HFFc6 (cell line): ENCODE measurements at regions not wholly inside any gene's neighbourhood (a gene's known extent, or its start where the extent isn't known, plus 50 kb on each side); places are given as distances from the start of the nearest gene placed in this dataset.
A peak's percentile ranks its signal among the peaks of the same experiment; 100 is the strongest.

Experiments used
- DNase-seq: peaks from one replicate; pipeline ENCODE4 v3.0.0-alpha.2; 2018
- H3K27ac Mint-ChIP-seq: 2 replicates; pipeline ENCODE4 v1.8.0; 2020; ENCODE audit warnings: mild to moderate bottlenecking, mixed read lengths
- H3K27me3 Mint-ChIP-seq: 2 replicates; pipeline ENCODE4 v1.8.0; 2021; ENCODE audit warnings: mild to moderate bottlenecking, moderate library complexity, mixed read lengths; ENCODE audit not compliant: insufficient read depth
- H3K36me3 Mint-ChIP-seq: 2 replicates; pipeline ENCODE4 v1.8.0; 2021; ENCODE audit warnings: low read depth, mixed read lengths
- H3K4me1 Mint-ChIP-seq: 2 replicates; pipeline ENCODE4 v1.8.0; 2020; ENCODE audit warnings: low read depth, mixed read lengths
- H3K4me3 Mint-ChIP-seq: 2 replicates; pipeline ENCODE4 v1.8.0; 2020; ENCODE audit warnings: mild to moderate bottlenecking, moderate library complexity, mixed read lengths
- H3K9me3 Mint-ChIP-seq: 2 replicates; pipeline ENCODE4 v1.8.0; 2020; ENCODE audit warnings: mild to moderate bottlenecking, mixed read lengths
- CTCF ChIP-seq: fragments of 200-600 bp; sonication (generic); IDR thresholded peaks from 2 replicates; pipeline ENCODE4 v1.5.0; 2021; ENCODE audit warnings: antibody characterized with exemption, mild to moderate bottlenecking

GRCh38 chr15:95016511-95017229, 785.3 kb downstream of the MCTP2 start:
- Mint-ChIP-seq H3K4me3 (no peak overlapping the region), H3K9me3 (no peaks in the 10 kb centered on the region), H3K36me3 (no peaks in the 10 kb centered on the region), H3K27me3 (no peaks in the 10 kb centered on the region), H3K4me1 (peaks cover 61% of the 10 kb centered on the region), H3K27ac (no peak overlapping the region)
- DNase-seq, result peak; percentile 12
- no peak for TF ChIP-seq CTCF

- Mint-ChIP-seq H3K27ac (no peak overlapping the region), H3K27me3 (no peaks in the 10 kb centered on the region), H3K4me3 (no peak overlapping the region), H3K9me3 (no peaks in the 10 kb centered on the region), H3K36me3 (no peaks in the 10 kb centered on the region), H3K4me1 (peaks cover 61% of the 10 kb centered on the region)
- TF ChIP-seq CTCF, result no peak
- DNase-seq, result no peak
These were observed 786.4 kb downstream of the MCTP2 start for GRCh38 chr15:95017666-95018328.

GRCh38 chr15:95018888-95019545, 787.7 kb downstream of the MCTP2 start:
- H3K27me3 Mint-ChIP-seq, result no peaks in the 10 kb centered on the region
- H3K36me3 Mint-ChIP-seq, result no peaks in the 10 kb centered on the region
- H3K4me3 Mint-ChIP-seq, result peak overlapping the region; percentile 61
- H3K4me1 Mint-ChIP-seq, result peaks cover 50% of the 10 kb centered on the region
- H3K27ac Mint-ChIP-seq, result peak overlapping the region; percentile 86
- no peak for TF ChIP-seq CTCF
- peak; percentile 78 for DNase-seq
- H3K9me3 Mint-ChIP-seq, result no peaks in the 10 kb centered on the region

- Mint-ChIP-seq H3K4me1 (peaks cover 48% of the 10 kb centered on the region), H3K9me3 (no peaks in the 10 kb centered on the region), H3K27me3 (no peaks in the 10 kb centered on the region), H3K4me3 (no peak overlapping the region), H3K36me3 (no peaks in the 10 kb centered on the region), H3K27ac (peak overlapping the region; percentile 86; the same call in 1 of the 2 replicates)
- DNase-seq, result no peak
- no peak for TF ChIP-seq CTCF
These were observed 788.5 kb downstream of the MCTP2 start for GRCh38 chr15:95019907-95020306.

- H3K9me3 Mint-ChIP-seq, result no peaks in the 10 kb centered on the region
- TF ChIP-seq CTCF, result no peak
- no peak overlapping the region for H3K4me3 Mint-ChIP-seq
- no peaks in the 10 kb centered on the region for H3K36me3 Mint-ChIP-seq
- no peak overlapping the region for H3K27ac Mint-ChIP-seq
- peaks cover 50% of the 10 kb centered on the region for H3K4me1 Mint-ChIP-seq
- no peak for DNase-seq
- no peaks in the 10 kb centered on the region for H3K27me3 Mint-ChIP-seq
These were observed 790.5 kb downstream of the MCTP2 start for GRCh38 chr15:95021816-95022215.
